ENCODE measurements at regions not wholly inside any gene's neighbourhood (a gene's known extent, or its start where the extent isn't known, plus 50 kb on each side); places are given as distances from the start of the nearest gene placed in this dataset.

DNA sequence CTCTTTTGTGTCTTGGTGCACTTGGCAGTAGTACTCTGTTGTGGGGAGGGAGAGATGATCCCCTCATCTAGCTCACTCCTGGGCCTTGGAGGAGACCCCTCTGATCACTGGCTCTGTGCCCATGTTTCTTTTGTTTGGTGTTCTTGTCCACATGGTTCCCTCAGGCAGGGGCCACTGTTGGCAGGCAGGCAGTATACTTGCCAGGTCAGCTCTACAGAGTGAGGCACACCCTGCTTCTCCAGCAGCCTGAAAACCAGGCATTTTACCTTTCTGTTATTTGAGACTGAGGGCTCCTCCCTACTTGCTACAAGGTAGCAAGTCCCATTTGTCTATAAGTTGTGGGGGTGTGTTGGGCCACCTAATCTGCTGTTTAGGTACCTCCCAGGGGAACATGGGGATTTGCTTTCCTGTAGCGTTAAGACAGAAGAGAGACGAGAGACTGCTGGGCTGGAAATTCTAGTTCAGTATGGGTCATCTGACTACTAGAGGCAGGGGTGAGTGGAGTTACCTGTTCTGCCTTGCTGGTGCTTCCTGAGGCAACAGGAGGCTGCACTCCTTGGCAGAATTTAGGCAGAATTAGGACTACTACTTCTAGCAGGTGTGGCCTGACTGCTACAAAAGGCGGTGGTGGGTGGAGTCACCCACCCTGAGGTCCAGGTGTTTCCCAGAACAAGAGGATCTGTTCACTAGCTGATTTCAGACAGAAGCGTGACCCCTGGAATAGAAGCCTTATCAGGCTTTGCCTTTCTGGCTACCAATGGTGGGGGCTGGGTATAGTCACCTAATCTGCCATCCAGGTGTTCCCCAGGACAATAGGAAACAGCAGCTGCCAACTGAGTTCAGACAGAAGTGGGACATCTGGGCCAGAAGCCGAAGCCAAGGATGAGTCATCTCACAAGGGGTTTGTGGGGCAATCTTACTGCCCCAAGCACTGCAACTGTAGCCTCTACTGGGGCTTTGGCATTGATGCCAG lies 843.0 kb upstream of the ATXN8OS start:
- TF ChIP-seq EP300 (IDR thresholded peaks at IDR 0.05) (no peak), POLR2A (IDR thresholded peaks at IDR 0.05) (no peak), POLR2AphosphoS5 (IDR thresholded peaks at IDR 0.05) (no peak)
- TF ChIP-seq, protein P1, sequence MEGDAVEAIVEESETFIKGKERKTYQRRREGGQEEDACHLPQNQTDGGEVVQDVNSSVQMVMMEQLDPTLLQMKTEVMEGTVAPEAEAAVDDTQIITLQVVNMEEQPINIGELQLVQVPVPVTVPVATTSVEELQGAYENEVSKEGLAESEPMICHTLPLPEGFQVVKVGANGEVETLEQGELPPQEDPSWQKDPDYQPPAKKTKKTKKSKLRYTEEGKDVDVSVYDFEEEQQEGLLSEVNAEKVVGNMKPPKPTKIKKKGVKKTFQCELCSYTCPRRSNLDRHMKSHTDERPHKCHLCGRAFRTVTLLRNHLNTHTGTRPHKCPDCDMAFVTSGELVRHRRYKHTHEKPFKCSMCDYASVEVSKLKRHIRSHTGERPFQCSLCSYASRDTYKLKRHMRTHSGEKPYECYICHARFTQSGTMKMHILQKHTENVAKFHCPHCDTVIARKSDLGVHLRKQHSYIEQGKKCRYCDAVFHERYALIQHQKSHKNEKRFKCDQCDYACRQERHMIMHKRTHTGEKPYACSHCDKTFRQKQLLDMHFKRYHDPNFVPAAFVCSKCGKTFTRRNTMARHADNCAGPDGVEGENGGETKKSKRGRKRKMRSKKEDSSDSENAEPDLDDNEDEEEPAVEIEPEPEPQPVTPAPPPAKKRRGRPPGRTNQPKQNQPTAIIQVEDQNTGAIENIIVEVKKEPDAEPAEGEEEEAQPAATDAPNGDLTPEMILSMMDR (IDR thresholded peaks at IDR 0.05), result no peak

Data from upper lobe of left lung (tissue), 4 donors.